Right renal pelvis (tissue), 4 donors: ENCODE measurements at regions not wholly inside any gene's neighbourhood (a gene's known extent, or its start where the extent isn't known, plus 50 kb on each side); places are given as distances from the start of the nearest gene placed in this dataset.

Experiments
- DNase-seq, 4 donors: peaks; one replicate each; pipeline ENCODE4 v3.0.0-alpha.2; 2013; ENCODE audit warnings: low read depth in 4 of 4, low spot score in 3 of 4, missing footprints in 1 of 4

DNA sequence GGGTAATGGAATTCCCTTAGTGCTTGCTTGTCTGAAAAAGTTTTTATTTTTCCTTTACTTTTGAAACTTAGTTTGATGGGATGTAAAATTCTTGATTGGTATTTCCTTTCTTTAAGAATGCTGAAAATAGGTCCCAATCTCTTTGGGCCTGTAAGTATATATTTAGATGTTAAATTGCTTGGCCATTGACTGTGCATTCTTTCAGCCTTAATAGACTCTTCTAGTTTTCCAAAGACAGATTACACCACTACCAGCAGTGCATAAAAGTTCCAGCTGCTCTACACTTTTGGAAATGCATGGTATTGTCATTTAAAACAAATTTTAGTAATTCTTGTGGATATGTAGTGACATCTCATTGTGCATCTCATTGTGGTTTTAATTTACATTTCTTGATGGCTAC lies 464.8 kb upstream of the USP24 start:
- DNase-seq = no peak

DNA sequence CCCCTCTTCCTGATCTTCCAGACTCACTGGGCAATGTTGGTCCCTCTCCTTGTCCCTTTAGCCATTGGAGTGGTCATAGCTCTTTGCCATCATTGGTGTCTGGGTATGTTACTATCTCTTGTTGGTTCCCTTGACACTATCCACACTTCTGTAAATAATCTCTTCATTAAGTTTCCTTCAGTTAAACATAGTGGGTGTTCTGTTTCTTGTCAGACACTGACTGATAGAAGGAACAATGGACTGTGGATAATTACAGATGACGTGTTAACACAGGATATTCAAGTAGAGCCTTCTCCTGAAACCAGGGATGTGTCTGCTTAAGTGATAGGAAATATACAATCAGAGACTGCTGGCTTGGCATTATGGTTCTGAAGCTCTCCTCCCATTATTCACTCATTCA lies 458.3 kb upstream of the USP24 start:
- no peak for DNase-seq

DNA sequence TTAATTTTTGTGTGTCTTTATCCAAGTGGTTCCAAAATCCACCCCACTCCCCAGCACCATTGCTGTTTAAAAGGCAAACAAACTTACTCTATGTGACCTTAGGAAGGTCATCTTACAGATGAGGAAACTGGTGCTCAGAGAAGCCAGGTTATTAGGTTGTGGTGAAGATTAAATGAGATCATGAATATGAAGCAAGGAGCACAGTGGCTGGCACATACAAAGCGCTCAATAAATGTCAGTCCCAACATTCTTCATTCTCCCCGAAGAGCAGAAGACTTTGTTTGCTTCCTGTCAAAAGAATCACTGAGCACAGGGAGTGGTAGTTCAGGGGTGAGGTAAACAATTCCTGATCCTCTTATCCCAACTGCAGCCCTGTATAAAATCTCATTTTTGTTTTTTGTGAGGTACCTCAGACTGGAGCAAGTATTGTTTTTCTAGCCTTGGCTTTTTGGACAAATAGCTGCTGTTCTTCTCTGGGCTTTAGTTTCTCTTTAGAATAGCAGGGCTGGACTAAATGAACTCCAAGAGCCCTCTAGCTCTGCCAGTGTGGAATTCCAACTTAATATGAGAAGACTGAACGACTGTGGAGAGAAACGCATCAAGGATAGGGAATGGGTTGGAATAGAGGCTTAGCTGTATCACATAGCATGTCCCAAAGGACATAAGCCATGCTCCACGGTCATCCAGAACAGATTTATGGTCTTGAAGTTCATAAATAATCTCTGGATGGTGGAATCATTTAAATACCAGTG lies 455.3 kb upstream of the USP24 start:
- peak in 3 of 4 donors; percentile 12 to 28 (median 22) for DNase-seq

DNA sequence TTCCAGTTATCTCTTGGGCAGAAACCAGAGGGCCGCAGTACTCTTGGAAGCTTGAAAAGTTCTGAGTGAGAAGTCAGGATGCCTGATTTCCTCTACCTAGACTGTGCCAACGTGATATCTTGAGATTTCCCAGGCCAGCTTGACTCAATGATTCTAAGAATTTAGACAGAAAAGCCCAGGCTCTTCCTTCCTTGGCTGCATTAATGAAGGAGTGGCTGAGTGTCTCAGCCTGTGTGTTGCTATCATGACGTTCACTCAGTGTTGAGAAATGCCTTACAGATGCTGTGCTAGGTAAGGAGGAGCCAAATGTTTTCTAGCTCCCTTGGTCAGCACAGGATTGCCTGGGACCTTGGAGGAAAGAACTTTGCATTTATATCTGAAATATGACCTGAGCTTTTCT lies 454.1 kb upstream of the USP24 start:
- no peak for DNase-seq

DNA sequence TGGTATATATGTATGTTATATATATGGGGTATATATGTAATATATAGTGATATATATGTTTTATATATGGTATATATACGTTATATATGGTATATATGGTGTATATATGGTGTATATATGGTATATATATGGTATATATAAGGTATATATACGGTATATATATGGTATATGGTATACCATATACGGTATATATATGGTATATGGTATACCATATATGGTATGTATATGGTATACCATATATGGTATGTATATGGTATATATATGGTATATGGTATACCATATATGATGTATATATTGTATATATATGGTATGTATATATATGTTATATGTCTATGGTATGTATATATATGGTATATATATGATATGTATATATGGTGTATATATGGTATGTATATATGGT lies 447.7 kb upstream of the USP24 start:
- no peak for DNase-seq

DNA sequence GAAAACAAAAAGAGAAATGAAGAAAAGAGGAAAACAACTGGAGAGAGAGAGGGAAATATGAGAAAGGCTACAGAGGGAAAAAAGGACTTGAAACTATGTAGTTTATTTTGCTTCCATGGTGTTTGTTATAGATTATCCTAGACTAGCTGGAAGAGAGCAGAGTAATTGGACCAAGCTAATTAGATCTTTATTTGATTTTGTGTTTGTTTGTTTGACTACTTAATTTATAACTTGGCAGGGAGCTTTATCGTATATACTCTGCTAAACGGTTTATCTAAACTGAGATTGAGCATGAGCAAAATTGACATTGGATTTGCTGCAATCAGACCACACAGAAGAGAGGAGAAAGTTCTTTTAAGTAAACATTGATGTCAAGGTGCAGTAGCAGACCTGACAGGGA lies 443.8 kb upstream of the USP24 start:
- DNase-seq = no peak

DNA sequence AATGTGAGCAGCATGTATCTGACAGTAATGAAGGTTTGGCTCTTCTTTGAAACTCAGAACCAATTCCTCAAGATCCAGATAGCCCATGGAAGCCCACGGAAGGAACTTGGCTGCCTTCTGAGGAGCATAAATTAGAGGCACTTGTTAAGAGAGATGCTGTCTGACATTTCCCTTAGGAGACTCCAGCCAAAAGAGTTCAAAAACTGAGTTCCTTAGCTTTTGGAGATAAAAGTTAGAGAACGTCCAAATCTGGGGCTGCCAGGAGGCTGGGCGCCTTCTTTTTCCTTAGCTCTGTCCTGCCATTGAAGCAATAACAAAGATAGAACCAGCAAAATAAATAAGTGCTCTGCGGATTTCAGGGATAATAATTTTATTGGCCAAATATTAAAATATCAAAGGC lies 439.6 kb upstream of the USP24 start:
- no peak for DNase-seq

DNA sequence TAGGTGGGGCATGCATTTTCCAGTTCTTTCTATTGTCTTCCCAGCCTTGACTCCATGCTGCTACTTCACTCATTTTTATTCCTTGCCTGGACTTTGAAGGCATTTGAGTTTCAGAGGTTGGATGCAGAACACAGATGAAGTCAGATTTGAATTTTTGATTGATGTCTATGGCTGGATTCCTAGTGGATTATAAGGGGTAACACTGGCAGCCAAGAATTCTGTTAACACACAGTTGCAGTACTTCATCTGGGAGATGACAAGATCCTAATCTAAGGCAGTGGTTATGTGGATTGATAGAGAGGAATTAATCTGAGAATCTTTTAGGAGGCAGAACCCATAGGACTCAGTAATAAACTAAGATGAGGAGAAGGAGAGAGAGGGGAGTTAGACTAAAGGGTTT lies 439.0 kb upstream of the USP24 start:
- DNase-seq = no peak

DNA sequence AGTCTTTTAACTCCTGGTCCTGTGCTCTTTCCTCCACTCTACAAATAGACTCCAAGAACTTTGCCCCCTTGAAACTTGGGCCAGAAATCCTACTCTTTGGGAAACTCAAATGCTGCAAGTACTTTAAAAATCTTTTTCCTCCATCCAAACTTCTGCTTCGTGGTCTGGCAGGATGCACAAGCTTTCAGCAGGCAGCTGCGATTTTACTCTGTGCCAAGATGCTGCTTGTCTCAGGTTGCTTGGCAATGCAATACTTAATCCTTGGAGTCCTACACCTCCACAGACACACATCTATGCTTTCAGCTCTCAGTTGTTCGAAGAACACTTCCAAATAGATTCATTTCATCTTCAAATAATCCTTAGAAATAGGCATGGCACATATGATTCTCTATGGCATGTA lies 435.3 kb upstream of the USP24 start:
- no peak for DNase-seq

DNA sequence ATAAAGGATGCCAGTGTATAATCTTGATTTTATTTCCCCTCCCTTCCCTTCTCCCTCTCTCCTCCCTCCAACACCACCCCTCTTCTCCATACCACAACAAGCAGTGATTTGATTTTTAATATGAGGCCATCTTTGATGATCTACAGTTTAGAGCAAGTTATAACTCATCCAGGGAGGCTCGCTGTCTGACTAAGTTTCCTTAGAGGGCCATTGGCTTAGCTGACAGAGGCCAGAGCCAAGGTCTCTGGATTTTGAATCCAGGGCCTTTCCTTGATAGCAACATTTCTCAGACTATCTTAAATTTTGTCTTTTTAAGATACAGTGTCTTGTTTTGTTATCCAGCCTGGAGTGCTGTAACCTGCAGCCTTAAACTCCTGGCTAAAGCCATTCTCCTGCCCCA lies 431.0 kb upstream of the USP24 start:
- no peak for DNase-seq

DNA sequence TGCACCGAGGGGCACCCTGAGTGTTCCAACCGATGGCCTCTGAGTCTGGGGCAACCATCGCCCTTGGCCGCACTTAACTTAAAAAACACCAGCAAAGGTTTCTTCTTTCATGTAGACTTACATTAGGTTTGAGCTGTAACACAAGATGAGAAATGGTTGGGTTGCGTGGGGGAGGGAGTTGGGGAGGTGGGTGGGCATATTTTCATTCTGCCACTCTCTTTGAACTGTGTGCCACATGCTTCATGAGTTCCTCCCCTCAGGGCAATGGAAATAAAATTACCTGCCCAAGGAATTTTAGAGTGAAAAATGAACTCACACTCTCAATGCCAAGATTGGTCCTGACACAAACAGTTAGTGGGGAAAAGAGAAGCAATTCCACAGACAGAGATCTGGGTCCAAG lies 430.1 kb upstream of the USP24 start:
- DNase-seq = no peak

DNA sequence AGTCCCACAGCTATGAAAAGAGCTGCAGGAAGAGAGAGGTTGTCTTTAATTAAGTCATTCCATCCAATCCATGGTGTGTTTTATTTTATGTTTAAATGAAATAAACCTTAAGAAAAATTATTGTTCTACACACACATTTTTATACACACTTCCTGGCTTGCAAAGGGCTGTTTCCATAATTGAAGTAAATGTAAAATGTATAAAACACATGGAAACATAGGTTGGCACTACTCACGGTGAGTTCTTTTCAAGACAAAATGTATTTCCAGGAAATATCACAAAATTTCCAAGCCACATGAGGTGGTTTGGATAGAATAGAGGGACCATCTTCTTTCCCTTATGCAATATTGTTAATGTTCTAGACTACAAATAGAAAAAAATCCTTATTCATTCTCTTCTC lies 426.8 kb upstream of the USP24 start:
- DNase-seq = no peak

DNA sequence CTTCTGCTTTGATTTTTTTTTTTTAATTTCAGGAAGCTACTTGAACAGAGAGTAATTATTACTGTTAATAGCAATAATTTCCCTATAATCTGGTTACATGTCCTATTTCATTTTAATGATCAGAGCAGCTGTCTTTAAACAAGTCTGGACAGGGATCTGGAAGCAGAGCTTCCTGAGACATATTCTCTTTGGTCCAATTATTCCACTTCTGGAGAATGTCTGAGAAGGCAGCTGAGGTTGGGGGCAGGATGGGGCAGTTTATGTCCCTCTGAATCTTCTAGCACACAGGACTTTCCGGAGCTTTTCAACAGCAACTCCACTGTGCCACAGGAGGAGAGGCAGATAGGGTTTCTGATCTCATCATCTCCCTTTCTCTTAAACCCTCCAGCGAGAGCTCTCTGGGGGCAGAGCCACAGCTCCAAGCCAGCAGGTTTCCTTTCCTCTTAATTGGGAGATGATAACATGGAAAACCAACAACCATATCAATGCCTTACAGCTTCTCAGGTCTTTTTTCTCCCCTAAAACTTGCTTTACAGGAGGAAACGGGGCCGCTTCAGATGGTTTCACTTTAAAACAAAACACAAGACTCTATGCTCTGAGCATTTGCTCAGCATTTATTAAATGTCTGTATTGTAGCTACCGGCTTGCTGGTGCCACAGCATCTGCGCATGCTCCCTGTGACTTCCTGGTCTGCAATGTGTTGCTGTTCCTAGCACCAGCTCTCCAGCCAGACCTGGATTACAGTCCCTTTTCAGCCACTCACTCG lies 425.7 kb upstream of the USP24 start:
- no peak for DNase-seq

DNA sequence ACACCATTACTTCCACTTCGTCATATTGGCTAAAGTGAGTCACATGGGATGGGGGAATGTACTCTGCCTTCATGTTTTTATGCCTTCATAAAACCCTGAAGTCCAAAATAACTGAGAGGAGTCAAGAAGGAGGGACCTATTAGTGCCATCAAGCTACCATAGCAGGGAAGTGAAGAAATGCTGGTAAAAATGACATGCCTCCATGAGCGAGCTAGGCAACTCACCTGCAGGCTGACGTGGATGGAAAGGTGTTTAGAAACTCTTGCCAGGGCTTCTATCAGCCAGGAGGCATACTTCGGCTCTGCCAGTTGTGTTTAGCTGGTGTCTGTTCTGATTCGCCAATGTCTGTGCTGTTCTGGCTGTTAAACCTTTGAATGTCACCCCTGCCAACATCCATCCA lies 424.4 kb upstream of the USP24 start:
- DNase-seq = no peak

DNA sequence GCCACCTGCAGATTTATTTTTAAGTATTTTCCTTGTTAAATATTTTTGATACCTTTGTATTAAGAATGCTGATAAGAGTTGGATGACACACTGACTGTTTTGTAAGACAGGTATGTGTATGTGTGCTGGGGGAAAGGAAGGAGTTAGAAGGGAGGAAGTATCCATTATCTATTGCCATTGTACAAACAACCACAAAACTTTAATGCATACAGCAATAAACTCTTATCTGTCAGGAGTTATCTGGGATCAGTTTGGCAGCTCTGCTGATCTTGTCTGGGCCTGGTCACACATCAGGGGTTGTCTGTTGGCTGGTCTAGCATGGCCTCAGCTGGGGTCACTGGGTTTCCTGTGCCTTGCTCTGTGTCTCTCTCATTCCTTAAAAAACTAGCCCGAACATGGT lies 423.9 kb upstream of the USP24 start:
- DNase-seq = no peak

DNA sequence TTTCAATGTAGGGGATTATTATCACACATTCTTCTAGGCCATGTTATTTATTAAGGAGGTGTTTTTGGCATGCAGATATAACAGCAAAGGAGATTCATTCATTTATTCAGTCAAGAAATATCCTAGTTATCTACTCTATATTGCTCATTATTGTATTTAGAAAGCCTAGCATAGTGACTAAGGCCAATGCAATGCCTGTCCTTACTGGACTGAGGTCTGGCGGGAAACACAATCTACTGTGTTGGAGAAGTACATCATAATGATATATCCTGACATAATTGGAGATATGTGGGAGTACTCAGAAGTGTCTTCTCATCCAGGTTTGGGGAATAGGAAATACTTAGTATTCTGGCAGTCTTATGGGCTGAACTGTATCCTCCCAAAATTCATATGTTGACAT lies 421.5 kb upstream of the USP24 start:
- no peak for DNase-seq

DNA sequence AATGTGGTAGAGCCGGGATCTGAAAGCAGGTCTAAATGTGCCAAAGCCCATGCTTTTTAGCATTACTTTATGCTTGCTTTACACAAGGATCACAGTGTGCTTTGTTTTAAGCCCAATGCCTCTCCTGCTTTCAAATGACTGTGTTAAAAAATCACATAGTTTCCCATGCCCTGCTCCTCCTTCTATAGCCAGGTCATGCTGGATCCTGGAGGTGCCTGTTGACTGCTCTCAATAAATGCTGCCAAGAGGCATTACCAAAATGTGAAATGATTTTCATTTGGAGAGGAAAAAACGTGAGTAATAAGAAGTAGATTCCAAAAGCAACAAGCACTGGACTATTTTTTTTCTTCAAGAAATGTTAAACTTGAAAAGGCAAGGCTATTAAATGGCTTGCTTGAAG lies 420.7 kb upstream of the USP24 start:
- DNase-seq = no peak

DNA sequence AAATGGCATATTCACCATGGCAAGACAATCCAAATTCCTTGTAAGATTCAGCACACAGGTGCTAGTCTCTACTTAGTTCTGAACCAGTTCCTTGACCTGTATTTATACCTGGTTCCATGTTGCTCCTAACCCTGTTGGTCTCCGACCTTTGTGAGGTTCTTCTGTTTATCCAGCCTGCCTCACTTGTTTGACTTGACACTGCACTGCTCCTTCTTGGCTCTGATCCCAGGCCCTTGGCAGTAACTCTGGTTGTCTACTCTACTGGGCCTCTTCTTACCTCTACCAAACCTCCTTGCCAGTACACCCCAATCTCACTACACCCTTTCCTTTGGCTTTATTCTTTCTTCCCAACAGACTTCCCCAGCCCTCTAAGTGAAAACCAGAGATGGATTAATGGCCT lies 419.4 kb upstream of the USP24 start:
- no peak for DNase-seq

DNA sequence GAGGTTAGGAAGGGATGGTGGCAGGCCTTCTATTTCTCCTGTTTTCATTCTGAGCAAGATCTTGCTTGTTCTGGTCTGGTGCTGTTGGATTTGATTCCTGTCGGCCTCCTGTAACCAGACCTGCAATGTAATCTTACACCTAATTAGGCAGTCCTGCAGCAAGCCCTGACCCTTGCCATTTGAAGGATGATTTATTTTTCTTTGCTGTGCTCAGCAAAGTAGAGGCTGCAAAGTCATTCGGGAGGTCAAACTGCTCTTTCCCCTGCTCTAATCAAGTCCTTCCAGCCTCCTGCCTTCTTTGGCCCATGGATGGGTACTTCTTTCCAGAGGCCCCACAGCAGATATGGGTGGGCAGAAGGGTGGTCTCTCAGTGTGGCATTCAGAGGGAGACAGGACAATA lies 417.7 kb upstream of the USP24 start:
- peak in 3 of 4 donors; percentile 51 to 81 (median 76) for DNase-seq

DNA sequence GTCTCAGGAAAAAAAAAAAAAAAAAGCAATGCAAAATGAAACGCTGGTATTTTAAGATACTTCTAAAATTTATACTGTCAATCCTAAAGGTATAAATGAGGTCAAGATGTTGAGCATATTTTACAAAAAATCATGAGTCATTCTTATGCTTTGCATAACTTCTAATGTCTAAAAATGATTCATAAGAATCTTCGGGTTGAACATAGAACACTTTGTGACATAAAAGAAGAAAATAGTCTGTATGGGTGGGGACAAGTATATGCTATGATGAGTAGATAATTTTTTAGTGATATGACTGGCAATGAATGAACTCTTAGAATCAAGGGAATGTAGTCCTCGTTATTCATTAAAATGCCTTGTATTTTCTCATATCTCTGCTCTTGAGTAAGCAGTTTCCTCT lies 416.9 kb upstream of the USP24 start:
- DNase-seq = no peak

DNA sequence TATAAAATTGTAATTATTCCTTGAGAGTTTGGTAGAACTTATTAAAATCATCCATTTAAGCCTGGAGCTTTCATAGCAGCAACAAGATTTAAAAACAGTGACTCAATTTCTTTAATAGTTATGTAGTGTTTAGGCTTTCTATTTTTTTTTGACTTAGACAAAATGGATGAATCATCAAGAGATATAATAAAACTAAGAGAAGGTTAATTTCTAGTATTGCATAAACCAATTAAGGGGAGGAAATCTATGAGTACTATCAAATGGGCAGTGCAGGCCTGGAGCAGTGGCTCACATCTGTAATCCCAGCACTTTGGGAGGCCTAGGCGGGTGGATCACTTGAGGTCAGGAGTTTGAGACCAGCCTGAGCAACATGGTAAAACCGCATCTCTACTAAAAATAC lies 416.3 kb upstream of the USP24 start:
- DNase-seq = no peak

DNA sequence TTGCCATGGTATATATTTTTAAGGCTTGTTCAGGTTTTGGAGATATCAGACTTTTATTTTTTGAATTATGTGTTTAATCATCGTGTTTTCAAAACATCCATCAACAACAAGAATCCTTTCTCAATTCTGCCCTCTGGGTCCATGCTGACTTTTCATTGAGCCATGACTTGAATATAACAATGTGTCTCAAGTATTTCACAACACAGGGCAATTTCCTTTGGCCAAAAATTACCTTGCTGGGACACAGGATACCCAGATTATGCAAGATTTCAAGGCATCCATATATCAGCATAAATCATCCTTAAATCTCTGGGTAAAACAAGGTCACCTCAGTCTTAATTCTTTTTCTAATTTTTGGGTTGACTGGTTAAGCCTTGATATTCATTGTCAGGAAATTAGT lies 411.2 kb upstream of the USP24 start:
- no peak for DNase-seq
